Liver (tissue), 7 donors: ENCODE measurements at regions not wholly inside any gene's neighbourhood (a gene's known extent, or its start where the extent isn't known, plus 50 kb on each side); places are given as distances from the start of the nearest gene placed in this dataset.
"Not testable (repeated sequence)": the region's sequence is repeated elsewhere in the genome, so short reads cannot be mapped to it uniquely, and the experiment has no call there.

Experiments
- DNase-seq: peaks from one replicate; pipeline ENCODE4 v3.0.0-alpha.2; 2017; ENCODE audit warnings: low spot score
- H3K27ac ChIP-seq, 2 donors: one replicate each; pipeline ENCODE4 v1.7.0; 2013; ENCODE audit warnings: inconsistent platforms in 2 of 2, low read length in 2 of 2, control low read depth in 1 of 2, low read depth in 1 of 2, mild to moderate bottlenecking in 1 of 2
- H3K27me3 ChIP-seq, 4 donors: one replicate each; pipeline versions ENCODE4 v1.6.1 to v1.7.0; 2013; ENCODE audit warnings: low read length in 3 of 4, inconsistent platforms in 1 of 4, mild to moderate bottlenecking in 1 of 4, moderate library complexity in 1 of 4; ENCODE audit not compliant: control insufficient read depth in 4 of 4, insufficient read depth in 4 of 4
- H3K36me3 ChIP-seq, 4 donors: one replicate each; pipeline versions ENCODE4 v1.6.1 to v1.7.0; 2013; ENCODE audit warnings: low read length in 3 of 4, mild to moderate bottlenecking in 3 of 4, low read depth in 1 of 4, moderate library complexity in 1 of 4; ENCODE audit not compliant: control insufficient read depth in 4 of 4, insufficient read depth in 3 of 4
- H3K4me1 ChIP-seq, 4 donors: one replicate each; pipeline versions ENCODE4 v1.6.1 to v1.7.0; 2013; ENCODE audit warnings: low read length in 3 of 4, mild to moderate bottlenecking in 3 of 4, moderate library complexity in 1 of 4; ENCODE audit not compliant: control insufficient read depth in 4 of 4, insufficient read depth in 4 of 4
- H3K4me3 ChIP-seq, 3 donors: one replicate each; pipeline versions ENCODE4 v1.6.1 to v1.7.0; 2013; ENCODE audit warnings: low read length in 3 of 3, control low read depth in 1 of 3, low read depth in 1 of 3, mild to moderate bottlenecking in 1 of 3
- H3K9ac ChIP-seq, 2 donors: one replicate each; pipeline ENCODE4 v1.7.0; 2013; ENCODE audit warnings: low read length in 2 of 2, mild to moderate bottlenecking in 2 of 2, moderate library complexity in 2 of 2, control low read depth in 1 of 2, low read depth in 1 of 2
- H3K9me3 ChIP-seq, 4 donors: one replicate each; pipeline versions ENCODE4 v1.6.1 to v1.7.0; 2013; ENCODE audit warnings: low read length in 3 of 4; ENCODE audit not compliant: control insufficient read depth in 4 of 4
- ATF3 ChIP-seq: IDR thresholded peaks from 2 replicates; pipeline ENCODE4 v1.6.1; 2016; ENCODE audit warnings: antibody characterized with exemption
- FOXA1 ChIP-seq: IDR thresholded peaks from 2 replicates; pipeline ENCODE4 v1.6.1; 2016; ENCODE audit warnings: antibody characterized with exemption
- GABPA ChIP-seq, 2 donors: IDR thresholded peaks in 1 of 2; conservative IDR thresholded peaks in 1 of 2; 2 replicates each; pipeline ENCODE4 v1.6.1; 2016; ENCODE audit warnings: antibody characterized with exemption in 2 of 2, mild to moderate bottlenecking in 1 of 2, moderate library complexity in 1 of 2
- HNF4A ChIP-seq, 2 donors: conservative IDR thresholded peaks; 2 replicates each; pipeline ENCODE4 v1.6.1; 2016; ENCODE audit warnings: antibody characterized with exemption in 2 of 2, mild to moderate bottlenecking in 2 of 2
- HNF4G ChIP-seq: IDR thresholded peaks from 2 replicates; pipeline ENCODE4 v1.6.1; 2016; ENCODE audit warnings: antibody characterized with exemption
- JUND ChIP-seq, 2 donors: IDR thresholded peaks; 2 replicates each; pipeline ENCODE4 v1.6.1; 2016; ENCODE audit warnings: antibody characterized with exemption in 2 of 2
- NR2F2 ChIP-seq: IDR thresholded peaks from 2 replicates; pipeline ENCODE4 v1.6.1; 2016; ENCODE audit warnings: antibody characterized with exemption
- RAD21 ChIP-seq, 2 donors: IDR thresholded peaks; 2 replicates each; pipeline ENCODE4 v1.6.1; 2016; ENCODE audit warnings: antibody characterized with exemption in 2 of 2, mild to moderate bottlenecking in 2 of 2
- REST ChIP-seq: IDR thresholded peaks from 2 replicates; pipeline ENCODE4 v1.6.1; 2016; ENCODE audit warnings: antibody characterized with exemption, mild to moderate bottlenecking
- RXRA ChIP-seq, 2 donors: IDR thresholded peaks; 2 replicates each; pipeline ENCODE4 v1.6.1; 2017 to 2018; ENCODE audit warnings: antibody characterized with exemption in 2 of 2, mild to moderate bottlenecking in 1 of 2
- ZBTB33 ChIP-seq: IDR thresholded peaks from 2 replicates; pipeline ENCODE4 v1.6.1; 2016; ENCODE audit warnings: antibody characterized with exemption
- WGBS: extraction: QIAGEN DNeasy Blood & Tissue Kit; methylation state at CpG from one replicate; pipeline ENCODE4 v1.1.7; 2013; 5-methylcytosine and 5-hydroxymethylcytosine counted together
- donor health status: healthy.
- donor health status: healthy.
- donor health status: healthy.
- donor health status: healthy.

GRCh38 chr11:90700789-90701439 lies 478.1 kb upstream of the CHORDC1 start (continued):
- TF ChIP-seq NR2F2 (no peak), GABPA (IDR thresholded peaks at IDR 0.05 in 1 of 2, conservative IDR thresholded peaks at IDR 0.05 in 1 of 2) (no peak), JUND (IDR thresholded peaks at IDR 0.05) (no peak), ZBTB33 (no peak), RAD21 (IDR thresholded peaks at IDR 0.05) (no peak), RXRA (IDR thresholded peaks at IDR 0.05) (no peak), FOXA1 (no peak), HNF4G (no peak), ATF3 (no peak)

- TF ChIP-seq GABPA (IDR thresholded peaks at IDR 0.05 in 1 of 2, conservative IDR thresholded peaks at IDR 0.05 in 1 of 2) (no peak), ZBTB33 (no peak), RXRA (IDR thresholded peaks at IDR 0.05) (no peak), REST (no peak), HNF4G (no peak), HNF4A (conservative IDR thresholded peaks at IDR 0.05) (no peak)
- 83% methylated on average over 2 of the region's 2 CpGs for WGBS
Observed at GRCh38 chr11:90699791-90700400, 477.0 kb upstream of the CHORDC1 start.

GRCh38 chr11:90698238-90698637 lies 475.4 kb upstream of the CHORDC1 start:
- H3K4me3 ChIP-seq = no peak overlapping the region
- no peaks in the 10 kb centered on the region for H3K9me3 ChIP-seq
- no peaks in the 10 kb centered on the region for H3K36me3 ChIP-seq
- no peak overlapping the region for H3K9ac ChIP-seq
- no peak for DNase-seq
- H3K27ac ChIP-seq = no peak overlapping the region
- no peaks in the 10 kb centered on the region for H3K27me3 ChIP-seq
- TF ChIP-seq GABPA (IDR thresholded peaks at IDR 0.05 in 1 of 2, conservative IDR thresholded peaks at IDR 0.05 in 1 of 2) (no peak), ATF3 (no peak)
- H3K4me1 ChIP-seq = no peaks in the 10 kb centered on the region

More at GRCh38 chr11:90699791-90700400, 477.0 kb upstream of the CHORDC1 start:
- Histone ChIP-seq H3K27me3 (no peaks in the 10 kb centered on the region), H3K4me3 (no peak overlapping the region), H3K9me3 (no peaks in the 10 kb centered on the region), H3K36me3 (no peaks in the 10 kb centered on the region), H3K4me1 (no peaks in the 10 kb centered on the region), H3K9ac (no peak overlapping the region), H3K27ac (no peak overlapping the region)
- DNase-seq = no peak

- H3K36me3 ChIP-seq, H3K27me3 ChIP-seq, H3K27ac ChIP-seq, H3K4me1 ChIP-seq, H3K4me3 ChIP-seq, H3K9ac ChIP-seq, DNase-seq, H3K9me3 ChIP-seq: not testable (repeated sequence)
- 84% methylated on average over 1 of the region's 1 CpG for WGBS
Observed at GRCh38 chr11:90675496-90675895, 452.6 kb upstream of the CHORDC1 start.
